ENCODE measurements at regions not wholly inside any gene's neighbourhood (a gene's known extent, or its start where the extent isn't known, plus 50 kb on each side); places are given as distances from the start of the nearest gene placed in this dataset.

- peak; percentile 82 for TF ChIP-seq IKZF5 (CRISPR knock-in tag; IDR thresholded peaks at IDR 0.05)
- no peak for TF ChIP-seq ZNF773 (CRISPR knock-in tag; IDR thresholded peaks at IDR 0.05; ENCODE audit: borderline replicate concordance)
- 0 out of 2 replicates have a peak, but pooled peaks have one; percentile 63 for TF ChIP-seq ZNF3 (CRISPR knock-in tag; IDR thresholded peaks at IDR 0.05)
- peak; percentile 20; the same call in 1 of the 2 replicates for TF ChIP-seq MED13 (CRISPR knock-in tag; IDR thresholded peaks at IDR 0.05)
- no peak for TF ChIP-seq TBP (CRISPR knock-in tag; IDR thresholded peaks at IDR 0.05)
- TF ChIP-seq POLR2A (IDR thresholded peaks at IDR 0.05; ENCODE audit: insufficient read depth in 1 of 2, low read depth in 2 of 2, low read length in 2 of 2): no peak
- TF ChIP-seq KIAA2018 (CRISPR knock-in tag; IDR thresholded peaks at IDR 0.05; ENCODE audit: borderline replicate concordance): no peak
- peak; percentile 62; the same call in 1 of the 2 replicates for TF ChIP-seq TARDBP (CRISPR knock-in tag; IDR thresholded peaks at IDR 0.05)
- peak; percentile 41; the same call in 1 of the 2 replicates for TF ChIP-seq ZNF644 (CRISPR knock-in tag; IDR thresholded peaks at IDR 0.05; ENCODE audit: low read depth)
- no peak for TF ChIP-seq AKAP8 (CRISPR knock-in tag; IDR thresholded peaks at IDR 0.05)
Observed at GRCh38 chr3:177827511-177828207, 630.4 kb upstream of the TBL1XR1 start (continued).
